GM06990 (cell line): ENCODE measurements at regions not wholly inside any gene's neighbourhood (a gene's known extent, or its start where the extent isn't known, plus 50 kb on each side); places are given as distances from the start of the nearest gene placed in this dataset.
"Not testable (repeated sequence)": the region's sequence is repeated elsewhere in the genome, so short reads cannot be mapped to it uniquely, and the experiment has no call there.

Experiments used
- DNase-seq: peaks from one replicate; pipeline ENCODE4 v3.0.0-alpha.2; 2011; ENCODE audit not compliant: insufficient read length; ENCODE audit errors: extremely low read depth
- H3K27me3 ChIP-seq: replicated peaks from 2 replicates; pipeline ENCODE4 v1.6.0; 2011; ENCODE audit warnings: low read length; ENCODE audit not compliant: control insufficient read depth, insufficient read depth
- H3K36me3 ChIP-seq: 2 replicates; pipeline ENCODE4 v1.5.1; 2011; ENCODE audit warnings: low read length; ENCODE audit not compliant: control insufficient read depth, insufficient read depth
- H3K4me3 ChIP-seq: replicated peaks from 2 replicates; pipeline ENCODE4 v1.5.1; 2011; ENCODE audit warnings: low read depth, mild to moderate bottlenecking, control low read depth, low read length
- TF ChIP-seq, protein P1 (sequence below): IDR thresholded peaks from 2 replicates; pipeline ENCODE4 v1.5.1; 2011; ENCODE audit warnings: low read length, control low read depth, mild to moderate bottlenecking, inconsistent platforms; ENCODE audit not compliant: insufficient read depth, poor library complexity, severe bottlenecking

DNA sequence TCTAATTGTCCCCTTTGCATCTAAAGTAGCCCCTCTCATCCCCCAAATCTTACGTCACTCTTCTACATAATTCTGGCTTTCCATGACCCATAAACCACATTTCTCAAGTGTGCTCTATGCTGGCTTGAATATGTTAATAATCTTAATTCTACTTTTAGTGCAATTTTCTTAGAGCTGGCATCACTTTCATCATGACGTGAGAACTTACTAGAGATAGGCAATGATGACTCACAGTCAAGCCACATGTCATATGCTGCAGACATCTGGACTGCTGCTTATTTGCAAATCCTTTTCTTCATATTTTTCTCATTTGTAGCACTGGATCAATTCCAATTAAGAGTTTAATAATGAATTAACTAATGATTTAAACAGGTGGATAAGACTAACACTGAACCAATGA, 260.7 kb upstream of the PRKCQ start:
- no peaks in the 10 kb centered on the region for H3K36me3 ChIP-seq
- no peak overlapping the region for H3K4me3 ChIP-seq
- TF ChIP-seq, protein P1, sequence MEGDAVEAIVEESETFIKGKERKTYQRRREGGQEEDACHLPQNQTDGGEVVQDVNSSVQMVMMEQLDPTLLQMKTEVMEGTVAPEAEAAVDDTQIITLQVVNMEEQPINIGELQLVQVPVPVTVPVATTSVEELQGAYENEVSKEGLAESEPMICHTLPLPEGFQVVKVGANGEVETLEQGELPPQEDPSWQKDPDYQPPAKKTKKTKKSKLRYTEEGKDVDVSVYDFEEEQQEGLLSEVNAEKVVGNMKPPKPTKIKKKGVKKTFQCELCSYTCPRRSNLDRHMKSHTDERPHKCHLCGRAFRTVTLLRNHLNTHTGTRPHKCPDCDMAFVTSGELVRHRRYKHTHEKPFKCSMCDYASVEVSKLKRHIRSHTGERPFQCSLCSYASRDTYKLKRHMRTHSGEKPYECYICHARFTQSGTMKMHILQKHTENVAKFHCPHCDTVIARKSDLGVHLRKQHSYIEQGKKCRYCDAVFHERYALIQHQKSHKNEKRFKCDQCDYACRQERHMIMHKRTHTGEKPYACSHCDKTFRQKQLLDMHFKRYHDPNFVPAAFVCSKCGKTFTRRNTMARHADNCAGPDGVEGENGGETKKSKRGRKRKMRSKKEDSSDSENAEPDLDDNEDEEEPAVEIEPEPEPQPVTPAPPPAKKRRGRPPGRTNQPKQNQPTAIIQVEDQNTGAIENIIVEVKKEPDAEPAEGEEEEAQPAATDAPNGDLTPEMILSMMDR: no peak
- DNase-seq: no peak
- H3K27me3 ChIP-seq: no peaks in the 10 kb centered on the region; the same call in 1 of the 2 replicates

DNA sequence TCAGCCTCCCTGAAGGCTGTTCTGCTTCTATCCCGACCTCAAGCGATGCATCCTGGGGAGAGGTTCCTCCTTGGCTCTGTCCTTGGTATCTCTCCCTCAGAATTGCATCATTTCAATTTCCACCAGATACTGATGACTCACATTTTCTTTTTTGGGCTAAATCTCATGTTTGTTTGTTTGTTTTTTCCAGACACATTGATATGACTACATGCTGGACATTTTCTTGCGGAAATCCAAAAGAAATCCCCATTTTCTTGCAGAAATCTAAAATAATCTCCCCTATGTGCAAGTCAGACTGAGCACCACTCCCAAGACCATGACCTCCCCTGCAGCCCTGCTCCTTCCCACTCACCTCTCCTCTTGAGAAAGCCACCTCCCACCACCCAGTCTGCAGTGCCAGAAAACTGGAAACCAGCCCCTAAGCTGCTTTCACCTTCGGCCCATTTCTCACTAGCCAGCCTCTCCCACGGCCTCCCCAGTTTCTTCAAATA, 260.2 kb upstream of the PRKCQ start:
- no peak for DNase-seq
- Histone ChIP-seq H3K36me3 (no peaks in the 10 kb centered on the region), H3K27me3 (no peaks in the 10 kb centered on the region; the same call in 1 of the 2 replicates), H3K4me3 (no peak overlapping the region)
- TF ChIP-seq, protein P1: no peak

DNA sequence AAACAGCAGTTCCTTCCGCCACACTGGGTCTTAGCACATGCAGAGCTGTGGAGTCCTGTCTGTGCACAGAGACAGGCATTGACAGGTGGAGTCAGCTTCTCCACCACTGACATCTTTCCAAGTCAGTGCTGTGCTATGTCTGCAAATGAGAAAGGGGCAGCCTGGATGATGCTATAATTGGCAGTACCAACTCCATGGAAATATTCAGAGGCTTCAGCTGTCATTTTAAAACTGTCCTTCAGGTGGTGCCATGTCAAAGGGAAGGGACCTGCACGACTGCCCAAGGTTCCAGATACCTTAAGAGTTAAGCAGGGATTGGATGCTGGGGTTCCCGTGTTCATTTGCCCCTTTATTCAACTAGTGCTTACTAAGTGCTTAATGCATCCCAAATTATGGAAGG, 258.0 kb upstream of the PRKCQ start:
- TF ChIP-seq, protein P1: peak; percentile 27
- Histone ChIP-seq H3K27me3 (no peaks in the 10 kb centered on the region; the same call in 1 of the 2 replicates), H3K4me3 (no peak overlapping the region), H3K36me3 (no peaks in the 10 kb centered on the region)
- DNase-seq: no peak

DNA sequence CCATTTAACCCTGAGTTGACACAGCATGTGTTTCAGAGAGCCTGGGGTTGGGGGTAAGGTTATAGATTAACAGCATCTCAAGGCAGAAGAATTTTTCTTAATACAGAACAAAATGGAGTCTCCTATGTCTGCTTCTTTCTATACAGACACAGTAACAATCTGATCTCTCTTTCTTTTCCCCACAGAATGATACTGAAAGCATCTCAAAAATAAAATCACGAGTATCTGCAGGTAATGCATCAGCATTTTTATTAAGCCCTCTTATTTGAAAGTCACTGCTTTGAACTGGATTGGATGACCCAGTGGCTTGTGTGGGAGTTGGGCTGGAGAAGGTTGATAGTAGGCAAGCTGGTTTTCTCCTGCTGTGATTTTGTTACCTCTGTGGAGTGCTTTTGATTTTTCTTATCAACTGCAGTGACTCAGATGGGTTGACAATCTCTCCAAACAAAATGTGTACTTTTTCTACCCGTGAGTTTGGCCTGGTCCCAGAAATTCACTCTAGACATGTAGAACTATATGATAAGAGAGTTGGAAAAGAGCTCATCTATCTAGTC, 253.5 kb upstream of the PRKCQ start:
- H3K36me3 ChIP-seq: no peaks in the 10 kb centered on the region
- no peak for DNase-seq
- TF ChIP-seq, protein P1: no peak
- H3K27me3 ChIP-seq: no peaks in the 10 kb centered on the region
- H3K4me3 ChIP-seq: no peak overlapping the region

DNA sequence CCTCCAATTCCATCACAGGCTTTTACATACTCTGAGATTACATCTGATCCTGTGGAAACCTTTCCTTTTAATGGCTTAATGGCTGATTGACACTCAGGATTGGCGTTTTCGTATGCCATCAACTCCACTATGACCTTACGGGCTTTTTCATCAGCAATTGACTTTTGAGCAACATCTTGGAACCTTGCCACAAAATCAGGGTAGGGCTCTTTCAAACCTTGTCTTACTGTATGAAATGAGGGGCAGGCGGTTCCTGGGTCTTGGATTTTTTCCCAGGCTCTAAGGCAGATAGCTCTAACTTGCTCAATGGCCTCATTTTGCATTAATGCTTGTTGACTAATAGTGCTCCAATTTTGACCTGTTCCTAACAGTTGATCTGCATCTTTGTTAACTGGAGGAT, 250.9 kb upstream of the PRKCQ start:
- not testable (repeated sequence) for H3K4me3 ChIP-seq, H3K27me3 ChIP-seq, H3K36me3 ChIP-seq, DNase-seq

DNA sequence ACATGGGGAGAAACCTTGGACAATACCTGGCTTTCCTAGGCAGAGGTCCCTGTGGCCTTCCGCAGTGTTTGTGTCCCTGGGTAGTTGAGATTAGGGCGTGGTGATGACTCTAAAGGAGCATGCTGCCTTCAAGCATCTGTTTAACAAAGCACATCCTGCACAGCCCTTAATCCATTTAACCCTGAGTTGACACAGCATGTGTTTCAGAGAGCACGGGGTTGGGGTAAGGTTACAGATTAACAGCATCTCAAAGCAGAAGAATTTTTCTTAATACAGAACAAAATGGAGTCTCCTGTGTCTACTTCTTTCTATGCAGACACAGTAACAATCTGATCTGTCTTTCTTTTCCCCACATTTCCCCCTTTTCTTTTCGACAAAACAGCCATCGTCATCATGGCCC, 244.7 kb upstream of the PRKCQ start:
- not testable (repeated sequence) for H3K36me3 ChIP-seq, H3K4me3 ChIP-seq, DNase-seq, H3K27me3 ChIP-seq

DNA sequence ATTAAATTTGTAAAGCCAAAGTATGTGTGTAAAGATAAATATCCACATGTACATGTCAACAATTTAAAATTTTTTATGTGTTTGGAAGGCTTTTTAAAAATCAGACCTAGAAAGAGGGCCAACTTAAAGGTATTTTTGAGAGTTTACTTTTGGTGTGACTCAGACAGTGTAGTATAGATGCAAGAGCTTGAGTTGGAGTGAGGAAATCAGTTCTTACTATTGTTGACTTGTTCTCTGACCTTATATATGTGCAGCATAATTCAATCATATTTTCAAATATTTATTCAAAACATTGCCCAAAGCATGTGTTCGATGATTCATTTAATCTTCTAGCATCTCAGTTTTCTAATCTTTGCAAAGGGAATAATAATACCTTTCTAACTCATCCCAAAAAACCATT, 243.7 kb upstream of the PRKCQ start:
- Histone ChIP-seq H3K36me3 (no peaks in the 10 kb centered on the region), H3K27me3 (no peaks in the 10 kb centered on the region; the same call in 1 of the 2 replicates), H3K4me3 (no peak overlapping the region)
- TF ChIP-seq, protein P1: no peak
- no peak for DNase-seq
